Mammary epithelial cell (primary cell): ENCODE measurements at regions not wholly inside any gene's neighbourhood (a gene's known extent, or its start where the extent isn't known, plus 50 kb on each side); places are given as distances from the start of the nearest gene placed in this dataset.

ENCODE experiments used
- EZH2 ChIP-seq: IDR thresholded peaks from 2 replicates; pipeline ENCODE4 v1.6.1; 2012; ENCODE audit warnings: low read length, inconsistent platforms, borderline replicate concordance
- TF ChIP-seq, protein P1 (sequence below), 2 donors: IDR thresholded peaks in 1 of 2; conservative IDR thresholded peaks in 1 of 2; 2 replicates each; pipeline ENCODE4 v1.5.1; 2011 to 2012; ENCODE audit warnings: inconsistent platforms in 2 of 2, low read length in 2 of 2, mild to moderate bottlenecking in 2 of 2, control low read depth in 1 of 2, low read depth in 1 of 2; ENCODE audit not compliant: insufficient read depth in 1 of 2; ENCODE audit errors: extremely low read depth in 1 of 2

GRCh38 chr21:40976198-40977109 lies 129.5 kb upstream of the DSCAM start:
- TF ChIP-seq, protein P1, sequence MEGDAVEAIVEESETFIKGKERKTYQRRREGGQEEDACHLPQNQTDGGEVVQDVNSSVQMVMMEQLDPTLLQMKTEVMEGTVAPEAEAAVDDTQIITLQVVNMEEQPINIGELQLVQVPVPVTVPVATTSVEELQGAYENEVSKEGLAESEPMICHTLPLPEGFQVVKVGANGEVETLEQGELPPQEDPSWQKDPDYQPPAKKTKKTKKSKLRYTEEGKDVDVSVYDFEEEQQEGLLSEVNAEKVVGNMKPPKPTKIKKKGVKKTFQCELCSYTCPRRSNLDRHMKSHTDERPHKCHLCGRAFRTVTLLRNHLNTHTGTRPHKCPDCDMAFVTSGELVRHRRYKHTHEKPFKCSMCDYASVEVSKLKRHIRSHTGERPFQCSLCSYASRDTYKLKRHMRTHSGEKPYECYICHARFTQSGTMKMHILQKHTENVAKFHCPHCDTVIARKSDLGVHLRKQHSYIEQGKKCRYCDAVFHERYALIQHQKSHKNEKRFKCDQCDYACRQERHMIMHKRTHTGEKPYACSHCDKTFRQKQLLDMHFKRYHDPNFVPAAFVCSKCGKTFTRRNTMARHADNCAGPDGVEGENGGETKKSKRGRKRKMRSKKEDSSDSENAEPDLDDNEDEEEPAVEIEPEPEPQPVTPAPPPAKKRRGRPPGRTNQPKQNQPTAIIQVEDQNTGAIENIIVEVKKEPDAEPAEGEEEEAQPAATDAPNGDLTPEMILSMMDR (conservative IDR thresholded peaks at IDR 0.05 in 1 of 2, IDR thresholded peaks at IDR 0.05 in 1 of 2; ENCODE audit: extremely low read depth in 1 of 2, insufficient read depth in 1 of 2, low read depth in 1 of 2, low read length in 2 of 2): no peak
- TF ChIP-seq EZH2: no peak
